C4-2B (cell line): ENCODE measurements at regions not wholly inside any gene's neighbourhood (a gene's known extent, or its start where the extent isn't known, plus 50 kb on each side); places are given as distances from the start of the nearest gene placed in this dataset.

Experiments used
- H3K27ac ChIP-seq: fragments of 450-650 bp; 2 replicates; pipeline ENCODE4 v1.5.1; 2017
- CTCF ChIP-seq: fragments of 450-650 bp; conservative IDR thresholded peaks from 2 replicates; pipeline ENCODE4 v1.5.1; 2017; ENCODE audit warnings: mild to moderate bottlenecking
- ZFX ChIP-seq: fragments of 450-650 bp; IDR thresholded peaks from 2 replicates; pipeline ENCODE4 v1.6.1; 2017

- H3K27ac ChIP-seq = no peak overlapping the region
- TF ChIP-seq CTCF = no peak
- TF ChIP-seq ZFX = no peak
Observed at GRCh38 chr17:62913991-62914570, 52.0 kb upstream of the TANC2 start.

GRCh38 chr17:62912363-62912762 is 53.7 kb upstream of the TANC2 start:
- H3K27ac ChIP-seq = no peak overlapping the region
- TF ChIP-seq CTCF = no peak
- TF ChIP-seq ZFX = no peak

DNA sequence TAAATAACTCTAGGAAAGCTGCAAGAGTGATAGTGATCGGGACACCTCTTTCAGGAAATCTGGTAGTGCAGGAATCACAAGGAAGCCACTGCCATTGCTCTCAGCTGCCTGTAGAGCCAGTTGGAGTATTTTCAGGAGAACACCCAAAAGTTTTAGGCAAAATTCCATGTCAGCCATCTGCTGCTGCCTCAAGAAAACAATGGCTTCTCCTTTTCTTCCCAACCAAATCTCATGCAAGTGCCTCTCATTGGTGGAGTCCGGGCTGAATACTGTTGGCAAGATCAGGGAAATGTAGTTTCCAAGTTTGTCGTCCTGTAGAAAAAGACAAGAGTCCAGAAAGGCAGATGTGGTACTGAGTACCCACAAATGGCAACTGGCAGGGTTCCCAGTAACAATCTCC is 54.9 kb upstream of the TANC2 start:
- TF ChIP-seq ZFX (no peak), CTCF (no peak)
- H3K27ac ChIP-seq = no peak overlapping the region

DNA sequence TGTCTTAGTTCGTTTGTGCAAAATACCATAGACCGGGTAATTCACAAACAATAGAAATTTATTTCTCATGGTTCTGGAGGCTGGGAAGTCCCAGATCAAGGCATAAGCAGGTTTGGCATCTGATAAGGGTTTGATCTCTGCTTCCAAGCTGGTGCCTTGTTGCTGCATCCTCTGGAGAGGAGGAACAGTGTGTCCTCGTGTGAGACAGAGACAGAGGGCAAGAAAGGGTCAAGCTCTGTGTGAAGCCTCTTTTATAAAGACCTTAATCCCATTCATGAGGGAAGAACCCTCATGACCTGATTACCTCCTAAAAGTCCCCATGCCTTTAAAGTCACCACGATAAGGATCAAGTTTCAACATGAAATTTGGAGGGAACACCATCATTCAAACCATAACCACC is 55.8 kb upstream of the TANC2 start:
- H3K27ac ChIP-seq = no peak overlapping the region
- TF ChIP-seq ZFX (no peak), CTCF (no peak)

- H3K27ac ChIP-seq = no peak overlapping the region
- no peak for TF ChIP-seq ZFX
- TF ChIP-seq CTCF = no peak
Observed at GRCh38 chr17:62907961-62908360, 58.1 kb upstream of the TANC2 start.

DNA sequence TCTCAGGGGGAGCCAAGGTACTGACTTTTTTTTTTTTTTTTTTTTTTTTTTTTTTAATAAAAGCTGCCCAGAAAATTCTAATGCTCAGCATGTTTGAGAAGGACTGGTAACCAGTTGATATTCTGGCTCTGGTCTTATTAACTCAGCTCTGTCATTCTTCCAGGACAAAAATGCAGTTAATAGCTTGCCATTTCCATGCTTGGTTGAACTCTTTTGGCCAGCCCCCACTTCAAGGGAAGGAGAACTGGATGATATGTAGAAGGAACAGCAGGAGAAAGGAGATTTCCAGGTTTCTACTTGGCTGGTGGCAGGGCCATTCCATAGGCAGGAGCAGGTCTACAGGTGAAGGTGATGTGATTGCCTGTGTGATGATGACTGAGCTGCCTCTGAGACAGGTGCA is 59.2 kb upstream of the TANC2 start:
- TF ChIP-seq ZFX = no peak
- no peak for TF ChIP-seq CTCF
- H3K27ac ChIP-seq = no peak overlapping the region

- TF ChIP-seq ZFX (no peak), CTCF (no peak)
- H3K27ac ChIP-seq = no peak overlapping the region
Observed at GRCh38 chr17:62905233-62905632, 60.8 kb upstream of the TANC2 start.
